ENCODE measurements at regions not wholly inside any gene's neighbourhood (a gene's known extent, or its start where the extent isn't known, plus 50 kb on each side); places are given as distances from the start of the nearest gene placed in this dataset.
"Not testable (repeated sequence)": the region's sequence is repeated elsewhere in the genome, so short reads cannot be mapped to it uniquely, and the experiment has no call there.

- H3K9me2 ChIP-seq (replicated peaks; ENCODE audit: low read depth, low read length), result no peaks in the 10 kb centered on the region
- no peak overlapping the region for H3K4me3 ChIP-seq (ENCODE audit: low read length, poor library complexity, severe bottlenecking)
- no peak overlapping the region for H3K4me2 ChIP-seq (ENCODE audit: low read depth, low read length, poor library complexity, severe bottlenecking)
- no peaks in the 10 kb centered on the region for H4K20me1 ChIP-seq (ENCODE audit: insufficient read depth, low read length, poor library complexity, severe bottlenecking)
- no peaks in the 10 kb centered on the region for H3K79me2 ChIP-seq (ENCODE audit: insufficient read depth, low read length)
- H3K4me1 ChIP-seq (ENCODE audit: insufficient read depth, low read length, poor library complexity, severe bottlenecking), result no peaks in the 10 kb centered on the region
- H2AFZ ChIP-seq (ENCODE audit: low read length), result no peak overlapping the region
- no peaks in the 10 kb centered on the region for H3K9me3 ChIP-seq (ENCODE audit: insufficient read depth, low read depth, low read length)
- H3K27me3 ChIP-seq (ENCODE audit: insufficient read depth, low read length, poor library complexity, severe bottlenecking), result no peaks in the 10 kb centered on the region
- no peaks in the 10 kb centered on the region for H3F3A ChIP-seq (ENCODE audit: low read depth)
- H3K9ac ChIP-seq (ENCODE audit: low read depth, low read length, poor library complexity, severe bottlenecking), result no peak overlapping the region
- H3K36me3 ChIP-seq (ENCODE audit: insufficient read depth, low read length), result no peaks in the 10 kb centered on the region
- TF ChIP-seq EZH2phosphoT487 (IDR thresholded peaks at IDR 0.05; ENCODE audit: borderline replicate concordance), result no peak
- TF ChIP-seq CTCF (conservative IDR thresholded peaks at IDR 0.05; ENCODE audit: low read length), result no peak
Observed at GRCh38 chr5:102068870-102069269, 227.2 kb downstream of the SLCO4C1 start.

GRCh38 chr5:102049517-102049916 is 246.6 kb downstream of the SLCO4C1 start:
- H2AFZ ChIP-seq (ENCODE audit: low read length), result no peak overlapping the region

GRCh38 chr5:102048940-102049339 is 247.1 kb downstream of the SLCO4C1 start:
- no peaks in the 10 kb centered on the region for H3F3A ChIP-seq (ENCODE audit: low read depth)
- no peaks in the 10 kb centered on the region for H4K20me1 ChIP-seq (ENCODE audit: insufficient read depth, low read length, poor library complexity, severe bottlenecking)
- H3K4me3 ChIP-seq (ENCODE audit: low read length, poor library complexity, severe bottlenecking), result no peak overlapping the region
- H3K9me2 ChIP-seq (replicated peaks; ENCODE audit: low read depth, low read length), result no peaks in the 10 kb centered on the region
- no peak overlapping the region for H3K4me2 ChIP-seq (ENCODE audit: low read depth, low read length, poor library complexity, severe bottlenecking)
- H3K9me3 ChIP-seq (ENCODE audit: insufficient read depth, low read depth, low read length), result no peaks in the 10 kb centered on the region
- H3K27me3 ChIP-seq (ENCODE audit: insufficient read depth, low read length, poor library complexity, severe bottlenecking), result no peaks in the 10 kb centered on the region
- peaks cover 9% of the 10 kb centered on the region for H3K4me1 ChIP-seq (ENCODE audit: insufficient read depth, low read length, poor library complexity, severe bottlenecking)
- no peak overlapping the region for H3K9ac ChIP-seq (ENCODE audit: low read depth, low read length, poor library complexity, severe bottlenecking)
- no peaks in the 10 kb centered on the region for H3K36me3 ChIP-seq (ENCODE audit: insufficient read depth, low read length)
- no peak overlapping the region for H2AFZ ChIP-seq (ENCODE audit: low read length)
- H3K79me2 ChIP-seq (ENCODE audit: insufficient read depth, low read length), result no peaks in the 10 kb centered on the region; the same call in 1 of the 2 replicates
- TF ChIP-seq CTCF (conservative IDR thresholded peaks at IDR 0.05; ENCODE audit: low read length) (no peak), EZH2phosphoT487 (IDR thresholded peaks at IDR 0.05; ENCODE audit: borderline replicate concordance) (no peak)

More at GRCh38 chr5:102049517-102049916, 246.6 kb downstream of the SLCO4C1 start:
- no peaks in the 10 kb centered on the region for H3F3A ChIP-seq (ENCODE audit: low read depth)
- peaks cover 9% of the 10 kb centered on the region for H3K4me1 ChIP-seq (ENCODE audit: insufficient read depth, low read length, poor library complexity, severe bottlenecking)
- H3K9me3 ChIP-seq (ENCODE audit: insufficient read depth, low read depth, low read length), result no peaks in the 10 kb centered on the region
- H3K27me3 ChIP-seq (ENCODE audit: insufficient read depth, low read length, poor library complexity, severe bottlenecking), result no peaks in the 10 kb centered on the region
- no peaks in the 10 kb centered on the region for H3K36me3 ChIP-seq (ENCODE audit: insufficient read depth, low read length)
- no peak for TF ChIP-seq EZH2phosphoT487 (IDR thresholded peaks at IDR 0.05; ENCODE audit: borderline replicate concordance)
- no peak for TF ChIP-seq CTCF (conservative IDR thresholded peaks at IDR 0.05; ENCODE audit: low read length)
- no peak overlapping the region for H3K9ac ChIP-seq (ENCODE audit: low read depth, low read length, poor library complexity, severe bottlenecking)
- no peaks in the 10 kb centered on the region for H3K9me2 ChIP-seq (replicated peaks; ENCODE audit: low read depth, low read length)
- no peak overlapping the region for H3K4me3 ChIP-seq (ENCODE audit: low read length, poor library complexity, severe bottlenecking)
- H3K79me2 ChIP-seq (ENCODE audit: insufficient read depth, low read length), result no peaks in the 10 kb centered on the region; the same call in 1 of the 2 replicates
- H3K4me2 ChIP-seq (ENCODE audit: low read depth, low read length, poor library complexity, severe bottlenecking), result no peak overlapping the region
- no peaks in the 10 kb centered on the region for H4K20me1 ChIP-seq (ENCODE audit: insufficient read depth, low read length, poor library complexity, severe bottlenecking)

- not testable (repeated sequence) for H3K79me2 ChIP-seq (ENCODE audit: insufficient read depth, low read length); H3K27me3 ChIP-seq (ENCODE audit: insufficient read depth, low read length, poor library complexity, severe bottlenecking); H3K4me3 ChIP-seq (ENCODE audit: low read length, poor library complexity, severe bottlenecking); H3F3A ChIP-seq (ENCODE audit: low read depth); H3K36me3 ChIP-seq (ENCODE audit: insufficient read depth, low read length); H3K4me1 ChIP-seq (ENCODE audit: insufficient read depth, low read length, poor library complexity, severe bottlenecking); H4K20me1 ChIP-seq (ENCODE audit: insufficient read depth, low read length, poor library complexity, severe bottlenecking); H3K9ac ChIP-seq (ENCODE audit: low read depth, low read length, poor library complexity, severe bottlenecking); H2AFZ ChIP-seq (ENCODE audit: low read length); H3K9me2 ChIP-seq (replicated peaks; ENCODE audit: low read depth, low read length); H3K9me3 ChIP-seq (ENCODE audit: insufficient read depth, low read depth, low read length); H3K4me2 ChIP-seq (ENCODE audit: low read depth, low read length, poor library complexity, severe bottlenecking)
Observed at GRCh38 chr5:102047073-102047472, 249.0 kb downstream of the SLCO4C1 start.
